Activated naive CD4-positive, alpha-beta T cell treated with anti-CD3 and anti-CD28 coated beads, Interleukin-2, amount 50 U/mL, for 24 hours (primary cell): ENCODE measurements at regions not wholly inside any gene's neighbourhood (a gene's known extent, or its start where the extent isn't known, plus 50 kb on each side); places are given as distances from the start of the nearest gene placed in this dataset.

Experiments used
- H3K27ac Mint-ChIP-seq: one replicate; pipeline ENCODE4 v1.8.0; 2021; ENCODE audit warnings: mild to moderate bottlenecking, mixed read lengths
- H3K27me3 Mint-ChIP-seq: one replicate; pipeline ENCODE4 v1.8.0; 2021; ENCODE audit warnings: mixed read lengths
- H3K36me3 Mint-ChIP-seq: one replicate; pipeline ENCODE4 v1.8.0; 2021; ENCODE audit warnings: mixed read lengths
- H3K4me1 Mint-ChIP-seq: one replicate; pipeline ENCODE4 v1.8.0; 2021; ENCODE audit warnings: mixed read lengths
- H3K4me3 Mint-ChIP-seq: one replicate; pipeline ENCODE4 v1.8.0; 2021; ENCODE audit warnings: mild to moderate bottlenecking, mixed read lengths
- H3K9me3 Mint-ChIP-seq: one replicate; pipeline ENCODE4 v1.8.0; 2021; ENCODE audit warnings: mixed read lengths

DNA sequence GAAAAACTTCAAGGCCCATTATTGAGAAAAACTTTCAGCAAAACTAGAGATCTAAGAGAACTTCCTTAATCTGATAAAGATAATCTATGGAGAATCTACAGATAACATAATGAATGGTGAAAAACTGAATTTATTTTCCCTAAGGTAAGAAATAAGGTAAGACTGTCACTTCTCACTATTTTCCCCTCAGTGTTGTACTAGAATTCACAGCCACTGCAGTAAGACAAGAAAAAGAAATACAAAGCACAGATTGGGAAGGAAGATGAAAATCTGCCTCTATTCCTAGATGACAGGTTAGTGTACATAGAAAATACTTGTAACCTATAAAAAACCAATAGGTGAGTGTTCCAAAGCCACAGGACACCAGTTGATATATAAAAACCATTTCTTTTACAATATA is 220.7 kb upstream of the SHH start:
- H3K27me3 Mint-ChIP-seq, result peaks cover 1% of the 10 kb centered on the region
- peaks cover 4% of the 10 kb centered on the region for H3K4me1 Mint-ChIP-seq
- no peaks in the 10 kb centered on the region for H3K36me3 Mint-ChIP-seq
- H3K9me3 Mint-ChIP-seq, result peaks cover 5% of the 10 kb centered on the region
- H3K27ac Mint-ChIP-seq, result no peak overlapping the region
- H3K4me3 Mint-ChIP-seq, result no peak overlapping the region

DNA sequence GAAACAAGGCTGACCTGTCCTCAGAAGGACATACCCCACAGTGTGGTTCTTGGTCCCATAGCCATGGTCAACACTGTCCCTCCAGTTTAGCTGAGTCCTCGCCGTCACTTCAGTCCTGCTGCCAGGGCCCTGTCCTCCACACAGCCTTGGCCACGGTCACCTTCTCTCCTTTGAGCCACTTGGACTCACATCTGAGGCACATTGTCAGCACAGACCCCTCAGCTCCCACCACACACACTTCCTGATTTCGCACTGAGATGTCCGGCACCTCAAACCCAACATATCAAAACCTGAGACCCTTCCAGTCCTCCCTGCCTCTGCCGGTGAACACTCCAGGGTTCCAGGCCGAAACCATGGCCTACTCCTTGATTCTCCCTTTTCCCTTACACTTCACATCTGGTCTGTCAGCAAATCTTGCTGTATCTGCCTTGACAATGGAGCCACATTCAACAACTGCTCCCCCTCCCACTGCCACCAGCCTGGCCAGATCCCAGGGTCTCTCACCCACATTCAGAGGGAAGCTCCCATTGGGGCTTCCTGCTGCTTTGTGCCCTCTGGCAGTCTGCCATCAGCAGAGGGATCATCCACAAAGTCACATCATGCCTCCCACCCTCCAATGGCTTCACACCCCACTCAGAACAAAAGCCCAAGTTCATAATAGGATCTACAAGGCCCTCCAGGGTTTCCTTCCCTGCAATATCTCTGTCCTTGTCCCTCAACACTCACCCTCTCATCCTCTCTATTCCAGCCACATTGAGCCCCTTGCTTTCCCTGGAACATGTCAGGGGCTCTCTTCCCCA is 219.6 kb upstream of the SHH start:
- Mint-ChIP-seq H3K27ac (no peak overlapping the region), H3K4me1 (peaks cover 4% of the 10 kb centered on the region), H3K9me3 (peaks cover 5% of the 10 kb centered on the region), H3K27me3 (peaks cover 1% of the 10 kb centered on the region), H3K4me3 (no peak overlapping the region), H3K36me3 (no peaks in the 10 kb centered on the region)

DNA sequence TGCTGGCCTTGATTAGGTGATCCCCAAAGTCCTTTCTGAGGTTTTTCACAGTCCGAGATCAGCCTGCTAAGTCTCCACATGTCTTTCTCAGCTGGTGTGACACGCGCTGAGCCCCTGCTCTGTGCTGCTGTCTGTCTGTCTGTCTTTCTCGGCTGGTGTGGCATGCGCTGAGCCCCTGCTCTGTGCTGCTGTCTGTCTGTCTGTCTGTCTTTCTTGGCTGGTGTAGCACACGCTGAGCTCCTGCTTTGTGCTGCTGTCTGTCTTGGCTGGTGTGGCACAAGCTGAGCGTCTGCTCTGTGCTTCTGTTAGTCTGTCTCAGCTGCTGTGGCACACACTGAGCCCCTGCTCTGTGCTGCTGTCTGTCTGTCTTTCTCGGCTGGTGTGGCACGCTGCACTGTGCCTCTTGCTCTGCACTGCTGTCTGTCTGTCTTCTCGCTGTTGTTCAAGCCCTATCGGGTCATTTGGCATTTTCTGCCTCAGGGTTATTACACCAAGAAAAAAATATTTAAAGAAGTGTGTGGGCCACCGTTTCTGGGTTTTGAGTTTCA is 217.3 kb upstream of the SHH start:
- no peak overlapping the region for H3K4me3 Mint-ChIP-seq
- H3K9me3 Mint-ChIP-seq, result peaks cover 5% of the 10 kb centered on the region
- peaks cover 3% of the 10 kb centered on the region for H3K4me1 Mint-ChIP-seq
- H3K27ac Mint-ChIP-seq, result no peak overlapping the region
- H3K27me3 Mint-ChIP-seq, result peaks cover 1% of the 10 kb centered on the region
- no peaks in the 10 kb centered on the region for H3K36me3 Mint-ChIP-seq

DNA sequence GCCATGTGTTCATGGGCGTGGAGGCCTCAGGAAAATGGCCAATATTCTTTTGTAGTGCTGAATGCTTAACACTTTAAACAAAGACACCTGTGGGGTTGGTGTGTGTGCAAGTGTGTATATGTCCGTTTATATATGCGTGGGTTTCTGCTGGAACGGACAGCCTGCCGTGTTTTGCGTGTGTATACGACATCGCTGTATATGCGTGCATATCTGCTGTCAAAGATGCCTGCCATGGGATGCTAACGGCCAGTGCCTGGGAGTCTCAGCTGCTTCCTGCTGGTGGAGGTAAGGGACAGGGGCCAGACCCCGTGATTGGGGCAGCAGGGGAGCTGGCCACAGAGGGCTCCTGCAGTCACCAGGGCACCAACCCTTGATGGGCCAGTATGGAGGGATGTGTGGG is 216.3 kb upstream of the SHH start:
- no peak overlapping the region for H3K4me3 Mint-ChIP-seq
- H3K4me1 Mint-ChIP-seq, result no peaks in the 10 kb centered on the region
- H3K27ac Mint-ChIP-seq, result no peak overlapping the region

DNA sequence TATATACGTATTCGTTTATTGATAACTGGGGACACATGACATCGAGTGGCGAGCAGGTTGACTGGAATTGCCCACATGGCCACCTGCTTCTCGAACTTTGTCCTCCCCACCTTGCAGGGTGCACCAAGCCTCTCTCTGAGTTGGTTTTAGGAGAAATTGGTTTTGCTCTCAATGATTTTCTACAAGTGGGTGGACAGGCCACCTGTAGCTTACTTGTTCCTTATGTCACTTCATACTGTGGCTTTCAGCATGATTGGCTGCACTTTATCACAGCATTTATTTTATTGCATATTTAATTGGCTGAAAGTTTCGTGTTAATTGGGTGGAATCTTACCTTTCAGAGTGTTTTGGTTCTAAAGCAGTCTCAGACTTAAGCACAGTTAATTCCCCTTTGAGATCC is 215.6 kb upstream of the SHH start:
- Mint-ChIP-seq H3K9me3 (peaks cover 1% of the 10 kb centered on the region), H3K4me1 (no peaks in the 10 kb centered on the region), H3K36me3 (no peaks in the 10 kb centered on the region), H3K27me3 (peaks cover 1% of the 10 kb centered on the region), H3K4me3 (no peak overlapping the region), H3K27ac (no peak overlapping the region)

More for the DNA sequence above, 216.3 kb upstream of the SHH start:
- H3K9me3 Mint-ChIP-seq, result peaks cover 5% of the 10 kb centered on the region
- H3K36me3 Mint-ChIP-seq, result no peaks in the 10 kb centered on the region
- peaks cover 1% of the 10 kb centered on the region for H3K27me3 Mint-ChIP-seq

DNA sequence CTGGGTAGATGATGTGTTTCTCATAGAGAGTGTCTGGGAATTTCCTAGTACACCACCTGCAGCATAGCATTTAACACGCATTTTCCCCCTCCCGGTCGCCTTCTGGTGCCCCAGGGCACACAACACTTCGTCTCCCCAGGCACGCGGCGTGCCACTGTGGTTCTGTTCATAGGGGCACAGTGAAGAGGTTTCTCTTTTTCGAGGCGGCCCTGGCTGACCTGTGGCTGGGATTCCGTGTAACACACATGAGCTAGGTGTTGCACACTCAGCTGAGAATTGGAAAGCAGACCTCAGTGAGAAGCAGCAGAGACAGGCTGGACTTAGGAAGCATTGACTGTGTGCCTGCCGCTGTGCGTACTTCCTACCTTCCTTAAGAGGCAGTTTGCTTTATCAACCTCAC is 214.3 kb upstream of the SHH start:
- Mint-ChIP-seq H3K4me3 (no peak overlapping the region), H3K4me1 (no peaks in the 10 kb centered on the region), H3K9me3 (no peaks in the 10 kb centered on the region), H3K27ac (no peak overlapping the region), H3K27me3 (no peaks in the 10 kb centered on the region), H3K36me3 (no peaks in the 10 kb centered on the region)

DNA sequence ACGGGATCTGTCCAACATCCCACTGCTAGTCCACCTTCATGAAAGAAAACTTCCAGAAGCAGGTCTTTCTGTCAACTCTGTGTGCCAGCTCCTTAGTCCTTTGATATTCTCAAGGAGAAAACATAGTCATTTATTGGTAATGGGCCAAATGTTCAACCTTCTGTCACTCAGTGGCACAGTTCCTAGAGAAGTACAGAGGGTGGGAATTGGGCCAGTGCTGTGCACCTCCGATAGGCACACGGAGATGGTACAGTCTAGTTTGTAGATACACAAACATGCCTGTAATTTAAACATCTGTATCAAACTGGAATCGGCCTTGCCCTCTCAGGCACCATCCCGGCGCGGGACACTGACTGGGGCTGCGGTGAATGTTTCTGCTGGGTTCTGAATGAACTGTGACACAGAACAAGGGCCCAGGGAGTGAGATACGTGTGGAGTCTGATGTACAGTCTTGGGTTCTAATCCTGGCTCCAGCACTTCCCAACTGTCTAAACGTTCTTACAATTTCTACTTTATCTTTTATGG is 213.9 kb upstream of the SHH start:
- Mint-ChIP-seq H3K27me3 (no peaks in the 10 kb centered on the region), H3K36me3 (no peaks in the 10 kb centered on the region), H3K9me3 (no peaks in the 10 kb centered on the region), H3K4me3 (no peak overlapping the region), H3K27ac (no peak overlapping the region), H3K4me1 (no peaks in the 10 kb centered on the region)

DNA sequence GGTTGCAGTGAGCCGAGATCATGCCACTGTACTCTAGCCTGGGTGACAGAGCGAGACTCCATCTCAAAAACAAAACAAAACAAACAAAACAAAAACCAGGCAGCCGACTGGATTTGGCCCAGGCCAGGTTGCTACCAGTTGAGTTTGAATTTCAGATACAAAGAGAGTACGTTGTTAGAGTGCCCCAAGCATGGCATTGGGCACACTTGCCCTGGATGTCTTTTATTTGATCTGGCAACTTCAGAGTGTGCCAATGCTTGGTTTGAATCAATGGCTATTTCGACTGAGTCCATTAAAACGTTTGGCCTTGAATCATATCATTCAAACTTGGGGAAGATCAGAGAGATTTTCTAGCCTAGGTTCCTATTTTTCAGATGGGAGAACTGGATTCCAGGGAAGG is 213.4 kb upstream of the SHH start:
- no peak overlapping the region for H3K27ac Mint-ChIP-seq
- H3K27me3 Mint-ChIP-seq, result no peaks in the 10 kb centered on the region
- no peaks in the 10 kb centered on the region for H3K9me3 Mint-ChIP-seq
- no peaks in the 10 kb centered on the region for H3K4me1 Mint-ChIP-seq
- no peak overlapping the region for H3K4me3 Mint-ChIP-seq
- no peaks in the 10 kb centered on the region for H3K36me3 Mint-ChIP-seq

DNA sequence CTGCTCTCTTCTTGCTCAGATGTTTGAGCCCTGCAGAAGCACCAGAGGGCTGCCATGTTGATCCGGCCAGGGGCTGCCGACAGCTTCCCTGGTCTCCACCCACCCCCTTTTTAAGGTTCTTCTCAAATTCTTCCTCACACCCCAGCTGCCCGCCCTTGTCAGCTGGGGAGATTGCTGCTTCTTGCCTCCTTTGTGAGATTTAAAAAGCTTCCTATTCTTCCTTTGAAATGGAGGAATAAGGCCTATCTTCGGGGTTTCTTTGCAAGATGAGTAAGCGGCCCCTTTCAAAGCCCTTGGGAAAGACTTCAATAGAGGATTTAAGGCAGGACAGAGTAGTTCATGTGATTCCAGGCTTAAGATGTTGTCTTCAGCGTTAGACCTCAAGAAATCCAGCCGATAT is 211.9 kb upstream of the SHH start:
- H3K27me3 Mint-ChIP-seq, result no peaks in the 10 kb centered on the region
- H3K4me3 Mint-ChIP-seq, result no peak overlapping the region
- no peaks in the 10 kb centered on the region for H3K9me3 Mint-ChIP-seq
- H3K36me3 Mint-ChIP-seq, result no peaks in the 10 kb centered on the region
- no peaks in the 10 kb centered on the region for H3K4me1 Mint-ChIP-seq
- H3K27ac Mint-ChIP-seq, result no peak overlapping the region

DNA sequence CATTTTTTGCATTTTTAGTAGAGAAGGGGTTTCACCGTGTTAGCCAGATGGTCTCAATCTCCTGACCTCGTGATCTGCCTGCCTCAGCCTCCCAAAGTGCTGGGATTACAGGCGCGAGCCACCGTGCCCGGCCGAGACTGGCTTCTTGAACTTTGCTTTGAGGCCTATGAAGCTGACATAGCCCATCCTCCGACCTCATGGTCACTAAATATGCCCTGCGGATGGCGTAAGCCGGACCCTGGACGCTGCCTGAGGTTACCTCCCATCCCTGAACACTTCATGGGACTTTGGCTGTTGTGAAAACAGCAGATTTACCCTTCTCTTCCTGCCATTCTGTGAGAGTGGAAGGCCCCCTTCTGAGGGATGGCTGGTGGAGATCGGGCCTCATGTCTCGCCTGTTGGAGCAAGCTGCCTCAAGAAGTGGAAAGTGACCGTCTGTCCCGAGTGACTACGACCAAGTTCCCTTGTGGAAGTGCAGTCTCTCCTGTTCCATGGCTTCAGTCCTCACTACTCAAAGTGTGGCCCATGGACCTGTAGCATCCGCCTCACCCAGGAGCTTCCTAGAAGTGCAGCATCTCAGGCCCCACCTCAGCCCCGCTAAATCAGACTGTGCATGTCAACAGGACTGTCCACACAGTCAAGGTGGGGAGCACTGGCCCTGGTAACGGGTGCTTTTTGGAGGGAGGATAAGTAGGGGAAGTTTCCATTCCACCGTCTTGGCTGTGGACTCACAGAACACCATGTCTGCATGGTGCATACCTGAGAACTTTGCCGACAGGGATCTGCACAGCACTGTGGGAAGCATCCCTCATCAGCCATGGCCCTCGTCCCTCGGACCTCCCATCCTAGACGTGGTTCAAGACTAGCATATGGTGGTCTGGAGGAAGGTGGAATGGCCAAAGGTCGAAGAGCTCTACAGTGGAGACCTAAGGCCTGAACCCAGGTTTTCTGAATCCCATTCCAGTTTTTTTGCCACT is 210.5 kb upstream of the SHH start:
- Mint-ChIP-seq H3K4me1 (no peaks in the 10 kb centered on the region), H3K27me3 (no peaks in the 10 kb centered on the region), H3K27ac (no peak overlapping the region), H3K9me3 (no peaks in the 10 kb centered on the region), H3K4me3 (no peak overlapping the region), H3K36me3 (no peaks in the 10 kb centered on the region)

DNA sequence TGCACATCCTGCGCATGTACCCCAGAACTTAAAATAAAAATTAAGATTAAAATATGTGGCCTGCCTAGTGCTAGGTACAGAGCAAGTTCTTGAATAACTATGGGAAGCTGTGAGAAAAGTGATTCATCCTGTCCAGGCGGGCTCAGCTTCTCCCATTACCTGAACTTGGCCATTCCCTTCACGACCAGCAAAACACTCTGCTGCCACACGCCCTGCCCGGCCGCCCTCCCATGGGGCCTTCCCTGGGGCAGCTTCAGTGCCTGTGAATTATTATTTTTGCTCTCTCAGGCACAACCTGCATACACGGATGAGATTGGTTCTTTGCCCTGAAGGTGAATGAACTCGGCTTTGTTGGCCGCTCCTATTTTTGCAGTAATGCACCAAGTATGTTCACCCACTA is 209.2 kb upstream of the SHH start:
- H3K4me3 Mint-ChIP-seq, result no peak overlapping the region
- H3K36me3 Mint-ChIP-seq, result no peaks in the 10 kb centered on the region
- H3K27ac Mint-ChIP-seq, result no peak overlapping the region
- H3K9me3 Mint-ChIP-seq, result no peaks in the 10 kb centered on the region
- H3K4me1 Mint-ChIP-seq, result no peaks in the 10 kb centered on the region
- H3K27me3 Mint-ChIP-seq, result no peaks in the 10 kb centered on the region

DNA sequence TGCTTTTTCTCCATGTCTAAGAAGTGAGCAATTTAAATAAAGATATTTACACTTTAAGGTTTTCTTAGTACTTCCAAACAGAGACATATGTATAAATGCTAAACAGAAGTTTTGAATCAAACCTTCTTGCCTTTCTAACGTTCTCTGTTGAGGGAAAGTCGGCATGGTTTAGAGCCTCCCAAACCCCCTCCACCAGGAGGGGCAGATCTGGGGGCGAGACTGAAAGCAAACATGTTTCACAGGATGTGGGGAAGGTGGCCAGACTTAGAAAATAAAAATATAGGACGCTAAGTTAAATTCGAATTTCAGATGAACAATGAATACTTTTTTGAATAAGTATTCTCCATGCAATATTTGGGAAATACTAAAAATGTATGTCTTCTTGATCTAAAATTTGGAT is 208.3 kb upstream of the SHH start:
- no peaks in the 10 kb centered on the region for H3K9me3 Mint-ChIP-seq
- H3K4me3 Mint-ChIP-seq, result no peak overlapping the region

DNA sequence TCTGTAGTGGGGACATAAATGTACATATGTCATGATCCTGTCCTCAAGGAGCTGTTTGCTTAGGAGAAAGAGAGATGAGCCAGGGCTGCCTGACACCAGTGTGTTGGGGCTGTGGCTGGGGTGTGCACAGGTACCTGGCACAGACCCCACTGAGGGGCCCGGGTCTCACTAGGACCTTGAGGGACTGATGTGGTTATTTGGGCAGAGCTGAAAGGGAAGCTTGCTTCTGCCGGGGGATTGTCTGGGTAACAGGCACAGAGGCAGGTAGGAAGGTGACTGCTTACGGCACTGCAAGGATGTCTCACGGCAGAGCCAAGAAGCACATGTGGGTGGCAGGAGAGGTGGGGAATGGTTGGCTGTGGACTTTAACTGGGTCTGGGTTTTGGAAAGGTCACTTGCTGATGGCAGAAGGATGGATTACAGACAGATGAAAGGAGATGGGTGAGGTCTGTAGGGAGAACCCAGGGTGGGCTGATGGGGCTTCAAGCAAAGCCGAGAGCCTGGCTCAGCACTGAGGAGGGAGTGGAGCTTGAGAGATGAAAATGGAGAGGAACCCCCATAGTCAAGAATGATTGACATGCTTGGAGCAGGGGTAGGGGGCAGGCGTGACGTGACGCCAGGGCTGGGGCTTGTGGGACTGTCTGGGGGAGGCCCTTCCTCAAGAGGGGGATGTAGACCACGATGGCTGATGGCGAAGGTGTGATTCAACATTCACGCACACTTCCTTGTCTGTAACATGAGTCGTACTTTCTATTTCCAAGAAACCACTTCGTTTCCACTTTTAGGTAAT is 207.7 kb upstream of the SHH start:
- Mint-ChIP-seq H3K9me3 (no peaks in the 10 kb centered on the region), H3K4me3 (no peak overlapping the region), H3K4me1 (no peaks in the 10 kb centered on the region), H3K27me3 (peaks cover 2% of the 10 kb centered on the region), H3K27ac (no peak overlapping the region), H3K36me3 (no peaks in the 10 kb centered on the region)

More for the DNA sequence above, 208.3 kb upstream of the SHH start:
- H3K27ac Mint-ChIP-seq, result no peak overlapping the region
- H3K36me3 Mint-ChIP-seq, result no peaks in the 10 kb centered on the region
- H3K27me3 Mint-ChIP-seq, result peaks cover 2% of the 10 kb centered on the region
- H3K4me1 Mint-ChIP-seq, result no peaks in the 10 kb centered on the region

DNA sequence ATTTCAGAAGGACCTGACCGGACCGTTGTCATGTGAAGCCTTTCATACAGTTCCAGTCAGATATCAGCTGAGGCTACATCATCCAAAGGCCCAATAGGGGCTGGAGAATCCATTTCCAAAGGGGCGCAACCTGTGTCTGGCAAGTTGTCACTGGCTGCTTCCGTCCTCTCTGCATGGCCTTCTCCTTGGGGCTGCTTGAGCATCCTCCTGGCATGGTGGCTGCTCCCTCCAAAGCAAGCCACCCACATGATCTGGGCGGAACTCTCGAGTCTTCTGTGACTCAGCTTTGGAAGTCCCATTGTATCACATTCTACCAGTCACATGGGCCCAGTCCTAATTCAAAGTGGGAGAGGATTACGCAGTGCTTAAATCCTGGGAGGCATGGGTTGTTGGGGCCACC is 207.0 kb upstream of the SHH start:
- no peak overlapping the region for H3K27ac Mint-ChIP-seq
- H3K4me3 Mint-ChIP-seq, result no peak overlapping the region
- no peaks in the 10 kb centered on the region for H3K4me1 Mint-ChIP-seq
- H3K27me3 Mint-ChIP-seq, result peaks cover 2% of the 10 kb centered on the region
- no peaks in the 10 kb centered on the region for H3K9me3 Mint-ChIP-seq
- H3K36me3 Mint-ChIP-seq, result no peaks in the 10 kb centered on the region
